ENCODE measurements at regions not wholly inside any gene's neighbourhood (a gene's known extent, or its start where the extent isn't known, plus 50 kb on each side); places are given as distances from the start of the nearest gene placed in this dataset.

DNA sequence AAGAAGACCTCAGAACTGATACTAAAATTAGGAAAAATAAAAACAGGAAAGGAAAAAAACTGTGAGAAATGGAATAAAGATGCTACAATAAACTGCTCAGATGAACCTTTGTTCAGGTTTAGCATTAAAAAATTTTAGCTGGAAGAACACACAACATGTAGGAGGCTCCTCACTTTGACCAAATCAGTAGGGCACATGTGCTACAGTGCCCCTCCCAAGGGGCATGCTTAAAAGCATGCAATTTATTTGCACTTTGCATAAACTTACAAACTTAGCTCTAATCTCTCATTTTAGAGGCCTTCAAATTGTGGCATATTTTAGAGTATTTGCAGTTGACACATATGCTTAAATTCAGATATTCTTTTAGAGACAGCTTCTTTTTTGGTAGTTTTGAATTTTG lies 570.2 kb downstream of the UTRN start:
- no peak overlapping the region for H3K4me3 ChIP-seq
- H3K4me1 ChIP-seq, result no peaks in the 10 kb centered on the region
- H3K36me3 ChIP-seq, result peaks cover 21 to 34% (median 34%) of the 10 kb centered on the region in 3 donors
- H3K9me3 ChIP-seq, result no peaks in the 10 kb centered on the region
- TF ChIP-seq, protein P1, sequence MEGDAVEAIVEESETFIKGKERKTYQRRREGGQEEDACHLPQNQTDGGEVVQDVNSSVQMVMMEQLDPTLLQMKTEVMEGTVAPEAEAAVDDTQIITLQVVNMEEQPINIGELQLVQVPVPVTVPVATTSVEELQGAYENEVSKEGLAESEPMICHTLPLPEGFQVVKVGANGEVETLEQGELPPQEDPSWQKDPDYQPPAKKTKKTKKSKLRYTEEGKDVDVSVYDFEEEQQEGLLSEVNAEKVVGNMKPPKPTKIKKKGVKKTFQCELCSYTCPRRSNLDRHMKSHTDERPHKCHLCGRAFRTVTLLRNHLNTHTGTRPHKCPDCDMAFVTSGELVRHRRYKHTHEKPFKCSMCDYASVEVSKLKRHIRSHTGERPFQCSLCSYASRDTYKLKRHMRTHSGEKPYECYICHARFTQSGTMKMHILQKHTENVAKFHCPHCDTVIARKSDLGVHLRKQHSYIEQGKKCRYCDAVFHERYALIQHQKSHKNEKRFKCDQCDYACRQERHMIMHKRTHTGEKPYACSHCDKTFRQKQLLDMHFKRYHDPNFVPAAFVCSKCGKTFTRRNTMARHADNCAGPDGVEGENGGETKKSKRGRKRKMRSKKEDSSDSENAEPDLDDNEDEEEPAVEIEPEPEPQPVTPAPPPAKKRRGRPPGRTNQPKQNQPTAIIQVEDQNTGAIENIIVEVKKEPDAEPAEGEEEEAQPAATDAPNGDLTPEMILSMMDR (IDR thresholded peaks at IDR 0.05), result no peak
- H3K27me3 ChIP-seq, result no peaks in the 10 kb centered on the region
- H3K27ac ChIP-seq, result no peak overlapping the region
- no peak for DNase-seq
- intact Hi-C loops (cut with DNase I; ENCODE audit: low total_unique reads), result no loop called here

DNA sequence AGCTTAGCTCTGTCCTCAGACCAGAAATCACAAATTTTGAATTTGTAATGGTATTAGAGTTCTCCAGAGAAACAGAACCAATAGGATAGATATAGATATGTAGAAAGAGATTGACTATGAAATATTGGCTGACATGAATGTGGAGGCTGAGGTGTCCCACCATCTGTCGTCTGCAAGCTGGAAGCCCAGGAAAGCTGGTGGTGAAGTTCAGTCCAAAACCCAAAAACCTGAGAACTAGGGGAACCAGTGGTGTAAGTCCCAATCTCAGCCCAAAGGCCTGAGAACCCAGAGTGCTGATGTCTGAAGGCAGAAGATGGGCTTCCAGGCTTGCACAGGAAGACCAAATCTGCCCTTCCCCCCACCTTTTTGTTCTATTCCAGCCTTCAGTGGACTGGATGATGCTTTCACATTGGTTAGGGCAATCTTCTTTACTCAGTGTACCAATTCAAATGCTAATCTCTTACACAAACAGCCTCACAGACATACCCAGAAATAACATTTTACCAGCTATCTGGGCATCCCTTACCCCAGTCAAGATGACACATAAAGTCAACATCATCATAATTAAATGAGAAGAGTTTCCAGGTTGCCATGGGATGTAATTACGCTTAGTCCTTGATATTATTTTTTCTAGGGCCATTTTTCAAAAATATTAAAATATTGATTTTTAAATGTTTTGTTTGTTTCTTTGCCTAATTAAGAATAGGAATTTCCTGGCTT lies 570.8 kb downstream of the UTRN start:
- Histone ChIP-seq H3K4me3 (no peak overlapping the region), H3K36me3 (peaks cover 15 to 28% (median 28%) of the 10 kb centered on the region in 3 donors), H3K4me1 (no peaks in the 10 kb centered on the region), H3K9me3 (no peaks in the 10 kb centered on the region), H3K27me3 (no peaks in the 10 kb centered on the region), H3K27ac (no peak overlapping the region)
- intact Hi-C loops (cut with DNase I; ENCODE audit: low total_unique reads), result no loop called here
- no peak for DNase-seq
- TF ChIP-seq, protein P1 (IDR thresholded peaks at IDR 0.05), result no peak

DNA sequence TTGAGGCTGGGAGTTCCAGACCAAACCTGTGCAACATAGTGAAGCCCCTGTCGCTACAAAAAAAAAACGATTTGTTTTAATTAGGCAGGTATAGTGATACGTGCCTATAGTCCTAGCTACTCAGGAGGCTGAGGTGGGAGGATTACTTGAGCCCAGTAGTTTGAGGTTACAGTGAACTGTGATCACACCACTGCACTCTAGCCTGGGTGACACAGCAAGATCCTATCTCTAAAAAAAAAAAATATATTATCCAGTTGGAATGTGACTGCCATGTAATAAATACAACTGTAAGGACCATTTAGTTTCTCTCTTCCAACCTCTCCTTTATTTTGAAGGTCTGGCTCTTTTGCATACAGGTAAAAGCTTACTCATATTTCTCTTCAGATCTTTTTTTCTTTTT lies 571.5 kb downstream of the UTRN start:
- Histone ChIP-seq H3K4me1 (no peaks in the 10 kb centered on the region), H3K27ac (no peak overlapping the region), H3K27me3 (no peaks in the 10 kb centered on the region), H3K36me3 (peaks cover 11 to 23% (median 22%) of the 10 kb centered on the region in 3 donors), H3K9me3 (no peaks in the 10 kb centered on the region), H3K4me3 (no peak overlapping the region)
- intact Hi-C loops (cut with DNase I; ENCODE audit: low total_unique reads), result no loop called here
- TF ChIP-seq, protein P1 (IDR thresholded peaks at IDR 0.05), result no peak
- DNase-seq, result no peak

DNA sequence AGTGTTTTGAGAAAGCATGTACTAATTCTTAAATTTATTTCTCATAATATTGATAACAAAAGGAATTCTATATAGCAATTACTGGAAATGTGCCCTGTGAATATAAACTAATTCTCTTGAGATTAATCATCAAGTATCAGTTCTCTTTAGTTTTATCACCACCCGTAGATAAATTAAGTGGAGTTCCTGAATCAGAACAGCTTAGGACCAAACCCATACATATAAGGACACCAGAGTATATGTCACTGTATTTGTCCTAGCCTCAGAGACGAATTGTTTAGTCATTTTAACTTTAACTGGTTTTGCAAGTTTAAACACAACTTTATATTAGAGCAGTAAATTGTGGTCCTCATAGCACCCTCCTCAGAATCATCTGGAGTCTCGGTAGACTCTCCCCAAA lies 572.0 kb downstream of the UTRN start:
- DNase-seq, result no peak
- TF ChIP-seq, protein P1 (IDR thresholded peaks at IDR 0.05), result no peak
- intact Hi-C loops (cut with DNase I; ENCODE audit: low total_unique reads), result no loop called here
- peaks cover 6 to 19% (median 17%) of the 10 kb centered on the region in 3 donors for H3K36me3 ChIP-seq
- no peaks in the 10 kb centered on the region for H3K9me3 ChIP-seq
- H3K4me1 ChIP-seq, result no peaks in the 10 kb centered on the region
- no peak overlapping the region for H3K4me3 ChIP-seq
- H3K27me3 ChIP-seq, result no peaks in the 10 kb centered on the region
- H3K27ac ChIP-seq, result no peak overlapping the region

DNA sequence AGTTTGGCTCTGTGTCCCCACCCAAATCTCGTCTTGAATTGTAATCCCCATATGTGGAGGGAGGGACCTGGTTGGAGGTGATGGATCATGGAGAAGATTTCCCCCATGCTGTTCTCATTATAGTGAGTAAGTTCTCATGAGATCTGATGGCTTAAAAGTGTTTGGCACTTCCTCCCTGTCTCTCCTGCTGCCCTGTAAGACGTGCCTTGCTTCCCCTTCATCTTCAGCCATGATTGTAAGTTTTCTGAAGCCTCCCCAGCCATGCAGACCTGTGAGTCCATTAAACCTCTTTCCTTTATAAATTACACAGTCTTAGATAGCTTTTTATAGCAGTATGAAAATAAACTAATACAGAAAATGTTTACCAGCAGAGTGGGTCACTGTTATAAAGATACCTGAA lies 577.6 kb downstream of the UTRN start:
- Histone ChIP-seq H3K9me3 (peaks cover 0 to 5% (median 5%) of the 10 kb centered on the region in 3 donors), H3K27me3 (no peaks in the 10 kb centered on the region), H3K36me3 (no peaks in the 10 kb centered on the region), H3K4me3 (no peak overlapping the region), H3K4me1 (no peaks in the 10 kb centered on the region), H3K27ac (no peak overlapping the region)
- no peak for DNase-seq
- intact Hi-C loops (cut with DNase I; ENCODE audit: low total_unique reads), result no loop called here
- TF ChIP-seq, protein P1 (IDR thresholded peaks at IDR 0.05), result no peak

Measured in tibial artery (tissue), 4 donors.